HG02610 (cell line): ENCODE measurements at regions not wholly inside any gene's neighbourhood (a gene's known extent, or its start where the extent isn't known, plus 50 kb on each side); places are given as distances from the start of the nearest gene placed in this dataset.

Experiments
- ATAC-seq: cut with Tn5 transposase; IDR thresholded peaks from one replicate; pipeline ENCODE4 v1.9.1; 2021; ENCODE audit warnings: mild to moderate bottlenecking, moderate library complexity; ENCODE audit not compliant: unreplicated experiment

GRCh38 chr11:95451261-95451660, 220.3 kb upstream of the SESN3 start:
- no peak for ATAC-seq

GRCh38 chr11:95450547-95451123, 219.6 kb upstream of the SESN3 start:
- ATAC-seq: no peak

- no peak for ATAC-seq
Observed at GRCh38 chr11:95445746-95446333, 214.8 kb upstream of the SESN3 start.

- no peak for ATAC-seq
Observed at GRCh38 chr11:95444309-95445241, 213.6 kb upstream of the SESN3 start.

DNA sequence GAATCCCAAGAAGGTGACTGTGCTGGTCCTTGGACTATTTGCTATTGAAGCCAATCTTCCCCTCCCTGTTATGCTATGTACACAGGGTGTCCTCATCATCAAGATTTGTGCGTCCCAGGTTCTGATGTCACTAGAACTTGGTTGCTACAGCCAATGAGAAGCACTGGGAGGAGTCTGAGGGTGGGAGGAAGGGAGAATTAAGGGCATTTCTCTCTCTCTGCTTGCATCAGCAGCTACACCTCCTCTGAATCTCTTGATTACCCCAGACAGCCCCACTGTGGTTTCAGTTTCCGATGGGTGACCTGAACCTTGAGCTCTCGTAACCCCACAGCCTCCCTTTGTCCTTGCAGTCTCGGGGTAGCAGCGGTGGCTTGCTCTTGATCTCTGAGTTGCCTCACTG, 212.4 kb upstream of the SESN3 start:
- no peak for ATAC-seq

- ATAC-seq: no peak
Observed at GRCh38 chr11:95442531-95443050, 211.6 kb upstream of the SESN3 start.

GRCh38 chr11:95435628-95436353, 204.8 kb upstream of the SESN3 start:
- ATAC-seq: no peak

DNA sequence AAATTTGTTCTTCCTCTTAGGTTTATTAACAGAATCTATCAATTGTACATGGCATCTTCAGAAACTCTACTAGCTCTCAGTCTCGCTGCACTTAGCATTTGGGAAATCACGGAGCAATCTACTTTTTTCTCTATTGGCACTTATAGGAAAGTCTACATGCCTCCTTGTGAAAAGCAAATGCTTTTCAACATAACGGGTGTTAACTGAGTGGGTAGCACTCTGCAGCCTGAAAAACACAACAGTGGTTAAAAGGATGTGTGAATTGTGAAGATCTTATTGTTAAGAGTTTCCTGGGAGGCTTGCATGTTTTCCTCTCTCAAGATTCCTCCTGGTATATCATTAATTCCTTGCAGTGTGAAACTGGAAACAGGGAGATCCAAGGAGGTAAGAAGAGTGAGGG, 204.2 kb upstream of the SESN3 start:
- ATAC-seq: no peak

DNA sequence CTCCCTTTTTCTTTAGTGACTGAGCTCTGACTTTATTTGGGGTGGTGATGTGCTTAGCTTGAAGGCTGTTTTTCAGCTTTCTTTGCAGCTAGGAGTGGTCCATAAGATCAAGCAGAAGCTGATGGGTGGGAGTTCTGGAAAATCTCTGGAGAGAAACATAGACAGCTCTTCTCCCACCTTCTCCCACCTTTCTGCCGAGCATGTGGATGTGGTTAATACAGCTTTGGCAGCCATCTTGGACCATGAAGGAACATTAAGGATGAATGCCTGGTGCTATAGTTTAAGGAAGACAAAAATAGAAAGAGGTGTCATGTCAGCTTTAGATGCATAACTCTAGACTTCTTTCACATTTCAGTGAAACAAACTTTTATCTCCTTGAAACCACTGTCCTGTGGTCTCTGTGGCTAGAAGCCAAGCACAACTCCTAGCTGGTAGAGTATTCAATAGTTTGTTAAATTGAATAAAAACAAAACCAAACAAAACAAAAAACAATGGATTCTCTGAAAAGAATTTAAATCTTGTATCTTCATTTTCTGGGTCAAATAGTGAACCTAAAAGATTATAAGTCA, 203.6 kb upstream of the SESN3 start:
- no peak for ATAC-seq

DNA sequence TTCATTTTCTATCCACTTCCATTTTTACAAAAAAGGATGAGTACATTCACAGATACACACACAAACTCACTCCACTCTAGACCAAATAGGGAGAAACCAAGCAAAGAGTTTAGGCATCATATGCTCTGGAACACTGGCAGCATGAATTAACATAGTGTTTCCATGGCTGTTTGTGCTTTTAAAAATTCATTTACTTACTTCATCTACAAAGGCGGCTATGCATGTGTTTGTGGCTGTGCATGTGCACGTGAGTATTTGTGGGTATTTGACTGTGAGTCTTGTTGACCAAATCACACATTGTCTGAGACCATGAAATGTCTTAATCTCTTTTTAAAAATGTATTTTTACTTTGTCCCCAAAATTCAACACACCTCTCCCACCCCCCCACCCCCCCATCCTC, 203.0 kb upstream of the SESN3 start:
- no peak for ATAC-seq

DNA sequence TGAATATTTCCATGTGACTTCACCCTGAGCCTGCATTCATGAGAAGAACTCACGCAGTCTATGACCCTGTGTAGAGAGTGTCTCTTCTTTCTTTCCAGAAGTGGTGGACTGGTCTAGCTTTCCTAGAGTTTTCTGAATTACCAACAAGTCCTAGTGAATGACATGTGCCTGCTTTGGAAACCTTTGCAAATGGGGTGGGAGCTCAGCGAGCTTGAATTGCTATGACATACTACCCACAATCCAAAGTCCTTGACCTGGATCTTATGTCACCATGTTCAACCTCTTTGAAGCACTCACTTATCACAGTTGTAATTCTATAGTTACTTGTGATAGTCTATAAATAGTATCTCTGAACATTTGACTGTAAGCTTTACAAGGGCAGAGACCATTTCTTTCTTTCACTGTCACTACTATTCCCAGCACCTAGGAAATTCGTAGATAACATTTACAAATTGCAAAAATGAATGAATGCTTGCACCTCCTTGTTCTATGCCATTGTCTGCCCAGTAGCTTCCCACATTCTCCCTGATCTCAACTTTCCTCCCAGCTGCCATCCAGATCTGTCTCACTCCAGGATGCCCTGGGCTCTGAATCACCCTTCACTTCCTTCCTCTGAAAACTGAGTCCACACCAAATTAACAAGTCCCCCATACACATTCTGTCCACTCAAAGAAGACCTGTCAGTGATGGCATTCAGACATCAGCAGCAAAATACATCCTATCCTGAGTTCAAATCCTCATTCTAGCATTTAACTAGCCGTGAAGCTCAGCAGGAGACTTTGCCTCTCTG, 201.9 kb upstream of the SESN3 start:
- no peak for ATAC-seq

- ATAC-seq: no peak
Observed at GRCh38 chr11:95429376-95429907, 198.4 kb upstream of the SESN3 start.

GRCh38 chr11:95426823-95427462, 195.9 kb upstream of the SESN3 start:
- ATAC-seq: no peak

DNA sequence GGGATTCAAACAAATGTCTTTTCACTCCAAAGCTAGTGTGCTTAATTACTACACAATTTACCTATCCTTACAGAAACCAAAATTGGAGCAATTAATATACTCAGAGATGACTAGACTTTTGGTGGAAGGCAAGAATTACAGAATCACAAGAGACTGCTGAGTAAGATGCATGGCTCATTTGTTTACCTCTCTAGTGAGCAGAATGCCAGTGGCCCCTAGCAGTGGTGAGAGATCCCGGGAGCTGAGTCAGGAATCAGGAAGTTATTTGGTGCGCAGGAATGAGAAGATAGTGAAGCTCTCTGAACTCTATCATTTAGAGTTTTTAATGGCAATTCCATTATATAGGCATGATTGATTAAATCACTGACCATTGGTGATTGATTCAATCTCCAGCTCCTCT, 188.9 kb upstream of the SESN3 start:
- ATAC-seq: no peak

DNA sequence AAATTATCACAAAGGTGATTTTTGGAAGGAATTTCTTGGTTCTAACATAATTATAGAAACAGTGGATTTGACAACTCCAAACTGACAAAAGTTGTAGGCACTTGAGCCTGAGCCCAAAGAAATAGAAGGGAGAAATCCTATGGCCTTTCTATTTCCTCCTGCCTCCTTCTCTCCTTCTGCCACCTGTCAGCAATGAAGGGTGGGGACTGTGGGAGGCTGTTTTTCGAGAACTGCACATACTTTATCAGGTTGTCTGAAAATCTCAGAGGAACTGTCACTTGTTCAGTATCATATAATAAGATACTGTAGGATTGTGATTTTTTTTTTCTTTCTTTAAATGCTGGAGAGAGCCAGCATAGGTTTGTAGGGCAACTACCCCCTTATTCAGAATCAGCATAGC, 187.9 kb upstream of the SESN3 start:
- ATAC-seq: no peak

DNA sequence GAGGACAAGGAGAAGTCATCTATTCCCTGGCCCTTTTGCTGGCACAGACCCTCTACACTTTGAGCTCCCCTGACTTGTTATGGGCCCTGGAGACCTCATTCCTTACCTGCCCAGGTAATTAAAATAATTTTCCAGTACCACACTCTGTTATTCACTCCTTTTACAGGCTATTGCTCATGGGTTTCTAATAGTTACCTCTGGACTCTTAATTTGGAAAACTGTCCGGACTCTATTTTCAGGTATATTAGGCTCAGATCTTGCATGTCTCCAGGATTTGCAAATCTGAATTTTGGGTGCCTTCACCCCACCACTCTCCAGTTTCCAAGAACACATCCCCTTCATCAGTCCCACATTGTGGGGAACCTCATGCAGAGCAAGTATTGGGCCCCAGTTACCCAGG, 186.8 kb upstream of the SESN3 start:
- ATAC-seq: no peak

- ATAC-seq: no peak
Observed at GRCh38 chr11:95415837-95416304, 184.9 kb upstream of the SESN3 start.

- no peak for ATAC-seq
Observed at GRCh38 chr11:95414217-95414616, 183.2 kb upstream of the SESN3 start.

DNA sequence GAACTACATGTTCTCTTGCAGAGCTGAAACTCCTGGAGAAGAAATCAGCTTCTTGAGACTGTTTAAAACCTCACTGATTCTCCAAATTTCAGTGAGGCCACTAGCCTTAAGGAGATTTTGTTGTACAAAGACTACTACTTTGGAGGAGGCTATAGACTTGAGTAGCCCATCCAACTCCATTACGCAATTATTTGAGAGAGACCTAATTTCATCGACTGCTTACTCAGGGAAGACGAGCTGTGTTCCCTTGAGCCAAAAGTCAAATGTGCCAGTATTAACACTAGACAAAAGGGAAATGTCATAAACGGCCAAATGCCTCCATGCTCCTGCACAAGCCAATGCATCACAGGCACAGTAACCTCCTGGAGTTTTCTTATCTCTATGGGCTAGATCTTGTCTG, 182.8 kb upstream of the SESN3 start:
- no peak for ATAC-seq
